H1 (cell line): ENCODE measurements at regions not wholly inside any gene's neighbourhood (a gene's known extent, or its start where the extent isn't known, plus 50 kb on each side); places are given as distances from the start of the nearest gene placed in this dataset.

Experiments used
- CTCF ChIA-PET: fragments of 300-600 bp; sonication (Branson Sonifier 250); formaldehyde crosslinking; loops from one replicate; lab custom pipeline; 2021; ENCODE audit not compliant: partially characterized antibody; lab: Charles Lee
- POLR2A ChIA-PET: fragments of 300-600 bp; sonication (Branson Sonifier 250); formaldehyde crosslinking; loops from one replicate; lab custom pipeline; 2021; ENCODE audit warnings: inconsistent platforms; ENCODE audit not compliant: partially characterized antibody; lab: Charles Lee
- DNase-seq, 2 experiments: peaks; one replicate each; pipeline versions ENCODE4 v3.0.0 to v3.0.0-alpha.2; 2010 to 2022; ENCODE audit warnings: low spot score in 2 of 2, low read depth in 1 of 2, mixed read lengths in 1 of 2
- FAIRE-seq: peaks from 2 replicates; lab custom pipeline; 2011; peaks lifted over from hg19 to GRCh38; lab: Jason Lieb, UNC
- H2AFZ ChIP-seq: 2 replicates; pipeline ENCODE4 v1.8.1; 2012; ENCODE audit warnings: low read length, inconsistent platforms
- H2AK5ac ChIP-seq: 2 replicates; pipeline ENCODE4 v1.6.1; 2013; ENCODE audit warnings: low read depth, low read length
- H2BK120ac ChIP-seq: replicated peaks from 2 replicates; pipeline ENCODE3; 2013; ENCODE audit warnings: low read depth, low read length, inconsistent platforms
- H2BK12ac ChIP-seq: 2 replicates; pipeline ENCODE4 v1.6.1; 2013; ENCODE audit warnings: low read depth, low read length
- H2BK15ac ChIP-seq: 2 replicates; pipeline ENCODE4 v1.6.1; 2013; ENCODE audit warnings: low read length
- H2BK20ac ChIP-seq: 2 replicates; pipeline ENCODE4 v1.6.1; 2013; ENCODE audit warnings: low read length
- H2BK5ac ChIP-seq: 2 replicates; pipeline ENCODE4 v1.6.1; 2013; ENCODE audit warnings: low read depth, low read length
- H3K14ac ChIP-seq: 2 replicates; pipeline ENCODE4 v1.6.1; 2013; ENCODE audit warnings: inconsistent platforms; ENCODE audit not compliant: insufficient read length
- H3K18ac ChIP-seq: 2 replicates; pipeline ENCODE4 v1.6.1; 2013; ENCODE audit warnings: low read length; ENCODE audit errors: extremely low read depth
- H3K23ac ChIP-seq: 2 replicates; pipeline ENCODE4 v1.6.1; 2013; ENCODE audit warnings: inconsistent platforms; ENCODE audit not compliant: insufficient read length
- H3K23me2 ChIP-seq: 2 replicates; pipeline ENCODE4 v1.6.1; 2013; ENCODE audit warnings: low read depth, low read length
- H3K27ac ChIP-seq: 2 replicates; pipeline ENCODE4 v1.6.1; 2011; ENCODE audit warnings: low read depth, low read length, inconsistent platforms
- H3K27me3 ChIP-seq, 4 experiments: replicated peaks in 1 of 4; 1 replicate in 1 of 4; 2 replicates in 3 of 4; pipeline versions ENCODE4 v1.6.1 to v1.8.1; 2011 to 2013; ENCODE audit warnings: low read length in 3 of 4, mild to moderate bottlenecking in 3 of 4, inconsistent platforms in 2 of 4, mixed read lengths in 2 of 4, moderate library complexity in 1 of 4; ENCODE audit not compliant: control insufficient read depth in 3 of 4, insufficient read depth in 3 of 4; ENCODE audit errors: extremely low read depth in 1 of 4
- H3K36me3 ChIP-seq, 4 experiments: 2 replicates each; pipeline versions ENCODE4 v1.6.1 to v1.8.1; 2011 to 2013; ENCODE audit warnings: mild to moderate bottlenecking in 4 of 4, low read length in 3 of 4, moderate library complexity in 2 of 4, control low read depth in 1 of 4, inconsistent platforms in 1 of 4; ENCODE audit not compliant: insufficient read depth in 4 of 4, control insufficient read depth in 2 of 4
- H3K4ac ChIP-seq: replicated peaks from 2 replicates; pipeline ENCODE3; 2013; ENCODE audit warnings: low read length, low read depth, mixed read lengths, inconsistent platforms; ENCODE audit not compliant: insufficient read length
- H3K4me1 ChIP-seq, 4 experiments: replicated peaks in 1 of 4; 1 replicate in 1 of 4; 2 replicates in 3 of 4; pipeline versions ENCODE4 v1.6.1 to v1.8.1; 2011 to 2013; ENCODE audit warnings: low read length in 3 of 4, inconsistent platforms in 2 of 4, mixed read lengths in 1 of 4; ENCODE audit not compliant: insufficient read depth in 4 of 4, control insufficient read depth in 3 of 4
- H3K4me2 ChIP-seq, 2 experiments: 2 replicates each; pipeline versions ENCODE4 v1.6.1 to v1.8.1; 2011 to 2013; ENCODE audit warnings: low read depth in 2 of 2, low read length in 2 of 2, control low read depth in 1 of 2, inconsistent platforms in 1 of 2, mild to moderate bottlenecking in 1 of 2; ENCODE audit not compliant: insufficient read depth in 1 of 2
- H3K4me3 ChIP-seq, 4 experiments: fragments of 200-600, 300-600 bp in 1 of 4; sonication (generic), shearing (Covaris generic), sonication (Bioruptor Twin) in 1 of 4; 2 replicates each; pipeline versions ENCODE4 v1.5.1 to v1.8.1; 2011 to 2016; ENCODE audit warnings: low read length in 4 of 4, low read depth in 3 of 4, control low read depth in 2 of 4, inconsistent platforms in 2 of 4, mild to moderate bottlenecking in 2 of 4, mixed read lengths in 1 of 4, moderate library complexity in 1 of 4; ENCODE audit not compliant: insufficient read depth in 2 of 4; ENCODE audit errors: extremely low read depth in 1 of 4
- H3K56ac ChIP-seq: replicated peaks from 2 replicates; pipeline ENCODE3; 2013; ENCODE audit warnings: low read depth, mild to moderate bottlenecking, mixed read lengths, low read length, inconsistent platforms; ENCODE audit not compliant: insufficient read length
- H3K79me1 ChIP-seq: 2 replicates; pipeline ENCODE4 v1.6.1; 2013; ENCODE audit warnings: low read depth, low read length, control low read depth
- H3K79me2 ChIP-seq, 2 experiments: 2 replicates each; pipeline versions ENCODE4 v1.6.1 to v1.8.1; 2012 to 2013; ENCODE audit warnings: low read length in 2 of 2, mild to moderate bottlenecking in 2 of 2, inconsistent platforms in 1 of 2; ENCODE audit not compliant: insufficient read depth in 2 of 2, control insufficient read depth in 1 of 2
- H3K9ac ChIP-seq, 4 experiments: replicated peaks in 1 of 4; 1 replicate in 1 of 4; 2 replicates in 3 of 4; pipeline versions ENCODE4 v1.6.1 to v1.8.1; 2011 to 2013; ENCODE audit warnings: low read depth in 3 of 4, low read length in 3 of 4, control low read depth in 2 of 4, mild to moderate bottlenecking in 2 of 4, moderate library complexity in 2 of 4, inconsistent platforms in 1 of 4; ENCODE audit errors: extremely low read depth in 1 of 4
- H3K9me3 ChIP-seq, 2 experiments: 2 replicates each; pipeline versions ENCODE4 v1.6.1 to v1.8.1; 2012 to 2013; ENCODE audit warnings: mild to moderate bottlenecking in 2 of 2, moderate library complexity in 2 of 2, control low read depth in 1 of 2, inconsistent platforms in 1 of 2, low read depth in 1 of 2, low read length in 1 of 2, mixed read lengths in 1 of 2; ENCODE audit not compliant: insufficient read depth in 2 of 2
- H4K20me1 ChIP-seq, 2 experiments: replicated peaks in 1 of 2; 2 replicates each; pipeline versions ENCODE3 to v1.8.1; 2011 to 2013; ENCODE audit warnings: inconsistent platforms in 2 of 2, low read length in 2 of 2, mild to moderate bottlenecking in 1 of 2; ENCODE audit not compliant: insufficient read depth in 2 of 2, control insufficient read depth in 1 of 2
- H4K5ac ChIP-seq: 2 replicates; pipeline ENCODE4 v1.6.1; 2013; ENCODE audit warnings: low read length, low read depth, mixed read lengths, inconsistent platforms; ENCODE audit not compliant: insufficient read length
- H4K8ac ChIP-seq: 2 replicates; pipeline ENCODE4 v1.8.0; 2013; ENCODE audit warnings: mild to moderate bottlenecking, moderate library complexity, low read length, inconsistent platforms; ENCODE audit not compliant: insufficient read depth; ENCODE audit errors: extremely low read depth
- H4K91ac ChIP-seq: replicated peaks from 2 replicates; pipeline ENCODE3; 2013; ENCODE audit warnings: low read length, mixed read lengths, inconsistent platforms; ENCODE audit not compliant: insufficient read length
- BCL11A ChIP-seq, 2 experiments: IDR thresholded peaks; one replicate each; pipeline ENCODE4 v1.6.1; 2011; ENCODE audit warnings: low read depth in 2 of 2, low read length in 2 of 2, mild to moderate bottlenecking in 2 of 2
- CBX5 ChIP-seq: fragments of 300-800, 300-1000 bp; sonication (generic); IDR thresholded peaks from 2 replicates; pipeline ENCODE4 v1.7.1; 2016; ENCODE audit warnings: antibody characterized with exemption, low read length, low read depth
- CHD1 ChIP-seq: IDR thresholded peaks from 2 replicates; pipeline ENCODE4 v1.6.1; 2012; ENCODE audit warnings: low read depth, low read length, improper control_type of control experiment
- CREB1 ChIP-seq: IDR thresholded peaks from 2 replicates; pipeline ENCODE4 v1.6.1; 2012; ENCODE audit warnings: inconsistent platforms
- EZH2 ChIP-seq: fragments of 200-600 bp; sonication (generic); IDR thresholded peaks from 2 replicates; pipeline ENCODE4 v1.7.1; 2012; ENCODE audit warnings: low read depth, mild to moderate bottlenecking, moderate library complexity, low read length, inconsistent platforms; ENCODE audit not compliant: severe bottlenecking
- HDAC6 ChIP-seq: IDR thresholded peaks from one replicate; pipeline ENCODE4 v1.7.1; 2012; ENCODE audit warnings: low read depth, mild to moderate bottlenecking, inconsistent platforms, low read length, moderate library complexity
- KDM1A ChIP-seq: fragments of 200-600, 300-600 bp; sonication (generic); IDR thresholded peaks from 2 replicates; pipeline ENCODE4 v1.7.1; 2016; ENCODE audit warnings: mild to moderate bottlenecking, low read length, borderline replicate concordance
- PHF8 ChIP-seq: fragments of 200-600 bp; sonication (generic); conservative IDR thresholded peaks from 2 replicates; pipeline ENCODE4 v1.7.1; 2012; ENCODE audit warnings: low read depth, mild to moderate bottlenecking, inconsistent platforms, low read length, moderate library complexity
- SIN3A ChIP-seq, 2 experiments: IDR thresholded peaks in 1 of 2; conservative IDR thresholded peaks in 1 of 2; 2 replicates each; pipeline ENCODE4 v1.6.1; 2011 to 2012; ENCODE audit warnings: low read length in 2 of 2, improper control_type of control experiment in 1 of 2, low read depth in 1 of 2, mild to moderate bottlenecking in 1 of 2
- TAF7 ChIP-seq: optimal IDR thresholded peaks from 2 replicates; pipeline ENCODE3; 2011; ENCODE audit warnings: low read depth, mild to moderate bottlenecking, inconsistent platforms, low read length, moderate library complexity, borderline replicate concordance
- TEAD4 ChIP-seq: IDR thresholded peaks from 2 replicates; pipeline ENCODE4 v1.6.1; 2012; ENCODE audit warnings: low read depth, low read length, inconsistent platforms, mixed read lengths
- USF2 ChIP-seq: IDR thresholded peaks from 2 replicates; pipeline ENCODE4 v1.6.1; 2011; ENCODE audit warnings: low read length, improper control_type of control experiment
- YY1 ChIP-seq: IDR thresholded peaks from 2 replicates; pipeline ENCODE4 v1.6.1; 2011; ENCODE audit warnings: low read depth, mild to moderate bottlenecking, low read length
- WGBS, 2 experiments: shearing (Covaris generic) in 1 of 2; methylation state at CpG; one replicate each; pipeline versions ENCODE4 v1.1.6 to v1.1.7; 2013 to 2015; ENCODE audit warnings: low lambda C conversion rate in 2 of 2, mixed read lengths in 2 of 2, inconsistent platforms in 1 of 2, low coverage in 1 of 2, missing lambda C conversion rate in 1 of 2; ENCODE audit not compliant: insufficient replicate concordance in 2 of 2, insufficient coverage in 1 of 2, insufficient read length in 1 of 2; ENCODE audit errors: extremely low coverage in 1 of 2, missing lambda C conversion rate in 1 of 2; 5-methylcytosine and 5-hydroxymethylcytosine counted together

GRCh38 chr5:56529666-56530430 is 285.5 kb upstream of the MAP3K1 start:
- ChIA-PET POLR2A (interaction anchor here (1.0 kb wide), 1 partner anchor 10 kb away, joined by 3 read pairs; no protein-coding TSS in a partner anchor), CTCF (no interaction called here)
- 85% methylated on average over 16 of the region's 16 CpGs; no CpG with 5 or more reads in 1 of the 2 experiments for WGBS, 2 experiments

More at GRCh38 chr5:56529666-56530430, 285.5 kb upstream of the MAP3K1 start:
- no peaks in the 10 kb centered on the region for H3K27me3 ChIP-seq
- no peak overlapping the region for H3K18ac ChIP-seq
- no peak overlapping the region for H3K14ac ChIP-seq
- no peak overlapping the region for H3K9ac ChIP-seq
- no peak overlapping the region for H3K56ac ChIP-seq
- no peaks in the 10 kb centered on the region for H4K20me1 ChIP-seq
- no peak overlapping the region for H2BK120ac ChIP-seq
- no peak overlapping the region for H2AK5ac ChIP-seq
- no peak overlapping the region for H2BK15ac ChIP-seq
- no peak for TF ChIP-seq CHD1
- no peak for TF ChIP-seq KDM1A
- no peak for TF ChIP-seq EZH2
- TF ChIP-seq HDAC6: no peak
- no peak for TF ChIP-seq TEAD4
- no peak for TF ChIP-seq CBX5
- TF ChIP-seq BCL11A (IDR thresholded peaks at IDR 0.05; ENCODE audit: low read depth in 2 of 2, low read length in 2 of 2): no peak
- TF ChIP-seq PHF8: no peak
- TF ChIP-seq SIN3A (conservative IDR thresholded peaks at IDR 0.05 in 1 of 2, IDR thresholded peaks at IDR 0.05 in 1 of 2; ENCODE audit: low read depth in 1 of 2, low read length in 2 of 2): no peak
- TF ChIP-seq CREB1: no peak
- no peak for TF ChIP-seq YY1
- no peak for TF ChIP-seq USF2
- TF ChIP-seq TAF7: no peak
- H3K23me2 ChIP-seq: no peaks in the 10 kb centered on the region
- no peak overlapping the region for H3K27ac ChIP-seq
- H2BK12ac ChIP-seq: no peak overlapping the region
- FAIRE-seq (no peak), DNase-seq (no peak)
- H3K23ac ChIP-seq: no peak overlapping the region
- H2AFZ ChIP-seq: no peak overlapping the region
- H3K79me1 ChIP-seq: no peaks in the 10 kb centered on the region
- no peak overlapping the region for H4K8ac ChIP-seq
- H3K4me1 ChIP-seq: no peaks in the 10 kb centered on the region
- H3K4me2 ChIP-seq: no peak overlapping the region
- no peak overlapping the region for H4K5ac ChIP-seq
- H3K4me3 ChIP-seq: no peak overlapping the region
- H2BK20ac ChIP-seq: no peak overlapping the region
- H4K91ac ChIP-seq: no peak overlapping the region
- no peak overlapping the region for H3K4ac ChIP-seq
- no peak overlapping the region for H2BK5ac ChIP-seq
- no peaks in the 10 kb centered on the region for H3K9me3 ChIP-seq
- no peaks in the 10 kb centered on the region for H3K36me3 ChIP-seq
- no peaks in the 10 kb centered on the region for H3K79me2 ChIP-seq
